HK-2 (cell line): ENCODE measurements at regions not wholly inside any gene's neighbourhood (a gene's known extent, or its start where the extent isn't known, plus 50 kb on each side); places are given as distances from the start of the nearest gene placed in this dataset.
"Not testable (repeated sequence)": the region's sequence is repeated elsewhere in the genome, so short reads cannot be mapped to it uniquely, and the experiment has no call there.

Experiments
- DNase-seq: peaks from one replicate; pipeline ENCODE4 v3.0.0-alpha.2; 2018; ENCODE audit not compliant: unreplicated experiment

DNA sequence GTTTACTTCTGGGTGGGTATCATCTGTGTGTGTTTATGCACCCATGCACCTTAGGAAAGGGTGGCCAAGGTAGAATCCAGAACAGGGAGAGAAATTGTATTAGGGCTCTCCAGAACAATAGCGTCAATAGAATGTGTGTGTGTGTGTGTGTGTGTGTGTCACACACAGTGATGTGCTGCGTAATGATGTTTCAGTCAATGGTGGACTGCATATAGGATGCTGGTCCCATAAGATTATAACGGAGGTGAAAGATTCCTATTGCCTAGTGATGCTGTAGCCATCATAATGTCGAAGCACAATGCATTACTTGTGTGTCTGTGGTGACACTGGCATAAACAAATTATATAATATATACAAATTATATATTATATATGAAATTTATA, 69.3 kb upstream of the PRR23C start:
- no peak for DNase-seq

DNA sequence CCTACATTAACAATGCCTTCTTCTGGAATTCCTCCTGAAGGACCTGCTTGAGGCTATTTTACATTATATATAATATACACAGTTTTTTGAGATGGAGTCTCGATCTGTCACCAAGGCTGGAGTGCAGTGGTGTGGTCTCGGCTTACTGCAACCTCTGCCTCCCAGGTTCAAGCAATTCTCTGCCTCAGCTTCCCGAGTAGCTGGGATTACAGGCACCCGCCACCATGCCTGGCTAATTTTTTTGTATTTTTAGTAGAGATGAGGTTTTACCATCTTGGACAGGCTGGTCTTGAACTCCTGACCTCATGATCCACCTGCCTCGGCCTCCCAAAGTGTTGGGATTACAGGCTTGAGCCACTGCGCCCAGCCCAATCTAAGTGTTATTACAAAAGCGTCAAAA, 71.9 kb upstream of the PRR23C start:
- not testable (repeated sequence) for DNase-seq

DNA sequence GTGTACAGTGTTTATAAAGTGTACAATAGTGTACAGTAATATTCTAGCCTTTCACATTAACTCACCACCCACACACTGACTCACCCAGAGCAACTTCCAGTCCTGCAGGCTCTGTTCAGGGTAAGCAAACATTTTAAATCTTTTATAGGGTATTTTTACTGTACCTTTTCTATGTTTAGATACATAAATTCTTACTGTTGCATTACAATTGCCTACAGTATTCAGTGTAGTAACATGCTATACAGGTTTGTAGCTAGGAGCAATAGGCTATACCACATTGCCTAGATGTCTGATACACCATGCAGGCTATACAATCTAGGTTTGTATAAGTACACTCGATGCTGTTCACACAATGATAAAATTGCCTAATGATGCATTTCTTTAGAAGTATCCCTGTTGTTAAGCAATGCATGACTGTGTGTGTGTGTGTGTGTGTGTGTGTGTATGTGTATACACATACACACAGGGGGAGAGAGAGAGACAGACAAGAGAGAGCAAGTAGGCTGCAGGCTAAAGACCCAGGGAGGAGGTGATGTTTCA, 72.5 kb upstream of the PRR23C start:
- DNase-seq: no peak

DNA sequence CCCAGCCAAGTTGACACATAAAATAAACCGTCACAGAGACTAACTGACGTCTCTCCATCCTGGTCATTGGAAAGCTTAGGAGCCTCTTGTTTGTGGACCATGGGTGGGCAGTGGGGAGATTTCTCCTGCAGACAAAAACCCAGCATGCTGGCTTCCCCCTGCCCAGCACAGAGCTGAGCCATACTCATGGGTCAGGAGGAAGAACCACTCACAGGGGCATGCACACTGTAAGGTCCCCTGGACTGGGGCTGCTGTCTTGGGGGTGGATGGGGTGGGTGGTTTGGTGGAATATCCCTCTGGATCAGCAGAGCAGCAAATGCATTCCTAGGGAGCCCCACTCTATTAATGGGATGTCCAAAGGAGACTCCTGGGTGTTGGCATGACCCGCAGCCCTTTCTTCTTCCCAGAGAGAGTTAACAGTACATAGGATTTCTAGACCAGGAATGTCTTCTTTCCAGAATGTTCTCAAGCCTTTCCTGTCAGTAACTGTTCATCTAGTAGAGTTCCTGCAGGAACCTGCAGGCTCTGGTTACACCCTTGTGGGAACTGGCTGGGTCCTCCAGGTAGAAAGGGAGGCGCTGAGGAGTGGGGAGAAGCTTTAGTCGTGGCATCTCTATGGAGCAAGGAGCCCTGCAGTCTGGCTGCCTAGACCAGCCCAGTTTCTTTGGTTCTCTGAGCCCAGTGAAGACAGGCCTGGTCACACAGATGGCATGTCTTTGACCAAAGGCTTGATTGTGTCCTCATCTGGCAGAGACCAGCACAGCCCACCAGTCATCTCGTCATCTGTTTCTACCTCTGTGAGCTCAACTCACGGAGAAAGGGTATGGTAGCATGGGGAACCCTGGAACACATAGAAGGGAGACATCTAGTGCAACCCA, 73.4 kb upstream of the PRR23C start:
- DNase-seq: no peak

DNA sequence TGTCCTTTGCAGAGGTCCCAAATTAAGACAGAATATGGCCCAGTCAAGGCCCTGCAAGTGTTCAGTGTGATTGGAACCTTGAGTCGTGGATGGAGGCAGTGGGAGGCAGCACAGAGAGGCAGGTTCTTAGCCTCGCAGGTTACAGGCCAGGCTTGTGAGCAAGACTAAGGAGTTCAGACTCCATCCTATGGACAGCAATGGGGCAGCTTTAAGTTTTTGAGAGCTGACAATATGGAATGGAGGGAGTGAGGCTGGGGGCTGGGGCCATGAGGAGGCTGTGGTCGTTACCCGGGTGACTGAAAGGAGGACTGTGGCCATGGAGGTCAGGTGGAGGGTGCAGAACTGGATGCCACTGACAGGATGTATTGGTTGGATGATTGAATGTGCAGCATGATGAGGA, 74.1 kb upstream of the PRR23C start:
- DNase-seq: no peak

DNA sequence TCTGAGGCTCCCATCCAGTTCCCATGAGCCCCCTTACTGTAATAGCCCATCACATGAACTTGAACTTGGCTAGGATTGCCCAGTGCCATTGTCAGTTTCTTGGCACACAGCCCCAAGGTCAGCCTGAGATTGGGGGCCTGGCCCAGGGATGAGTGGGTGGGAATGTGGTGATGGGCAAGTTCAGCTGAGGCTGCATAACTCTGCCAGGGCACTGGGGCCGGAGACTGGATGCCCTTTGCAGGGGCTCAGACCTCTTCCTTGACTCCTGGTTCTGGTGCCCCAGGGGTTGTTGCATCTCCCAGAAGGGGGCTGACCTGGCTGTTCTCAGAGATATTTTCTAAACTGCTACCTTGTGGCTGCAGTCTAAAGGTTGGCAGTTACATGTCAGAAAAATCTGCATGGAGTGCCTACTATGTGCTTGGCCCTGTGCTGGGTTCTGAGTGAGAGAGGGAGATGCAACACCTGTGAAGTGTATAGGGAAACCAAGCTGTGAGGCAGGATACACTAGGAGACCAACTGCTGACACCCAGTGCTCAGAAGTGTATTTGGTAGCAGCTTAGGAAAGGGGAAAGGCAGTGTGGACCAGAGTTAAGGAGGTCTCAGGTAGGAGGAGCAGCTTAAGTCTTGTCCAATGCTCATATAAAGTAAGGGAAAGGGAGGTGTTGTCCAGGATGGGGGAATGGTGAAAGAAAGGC, 74.8 kb upstream of the PRR23C start:
- no peak for DNase-seq

DNA sequence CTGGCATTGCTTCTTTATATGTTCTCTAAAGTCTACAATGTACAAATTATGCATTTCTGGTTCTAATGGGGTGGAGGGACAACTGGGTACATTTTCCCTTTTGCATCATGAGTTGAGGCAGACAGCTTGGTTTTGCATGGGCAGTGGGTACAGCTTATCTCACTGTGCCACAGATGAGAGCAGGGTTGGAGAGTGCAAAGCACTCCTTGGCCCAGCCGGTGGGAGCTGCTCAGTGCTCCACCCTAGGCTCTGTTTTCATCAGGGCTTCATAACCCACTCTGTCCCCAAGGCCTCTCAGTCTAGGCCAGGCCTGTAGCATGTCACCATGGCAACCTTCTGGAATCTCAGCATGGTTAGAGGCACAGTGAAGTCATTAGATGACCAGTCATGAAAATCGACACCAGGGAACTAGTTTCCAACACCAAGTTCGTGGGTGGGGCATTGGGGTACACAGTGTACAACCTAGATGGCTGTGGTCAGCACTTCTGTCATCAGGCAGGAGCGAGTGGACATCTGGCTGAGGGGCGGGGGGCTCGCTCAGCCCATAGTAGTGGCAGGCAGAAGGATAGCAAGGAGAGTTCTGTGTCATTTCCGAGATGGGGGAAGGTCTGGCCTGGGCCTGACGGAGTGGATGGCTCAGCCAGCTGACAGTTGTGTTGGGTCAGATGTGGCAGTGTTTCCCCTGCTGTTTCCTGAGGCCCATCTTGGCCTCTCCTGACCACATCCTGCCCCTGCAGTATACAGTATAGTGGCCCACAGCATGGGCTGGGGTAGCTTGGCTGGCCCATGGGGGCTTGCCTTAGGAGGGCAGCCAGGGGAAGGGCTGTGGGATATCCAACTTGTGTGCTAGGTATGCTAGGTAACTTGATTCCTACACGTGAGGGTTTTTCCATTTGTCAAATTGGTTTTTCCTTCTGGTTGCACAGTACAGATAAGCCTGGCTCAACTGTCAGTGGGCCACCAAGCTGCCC, 75.7 kb upstream of the PRR23C start:
- no peak for DNase-seq

DNA sequence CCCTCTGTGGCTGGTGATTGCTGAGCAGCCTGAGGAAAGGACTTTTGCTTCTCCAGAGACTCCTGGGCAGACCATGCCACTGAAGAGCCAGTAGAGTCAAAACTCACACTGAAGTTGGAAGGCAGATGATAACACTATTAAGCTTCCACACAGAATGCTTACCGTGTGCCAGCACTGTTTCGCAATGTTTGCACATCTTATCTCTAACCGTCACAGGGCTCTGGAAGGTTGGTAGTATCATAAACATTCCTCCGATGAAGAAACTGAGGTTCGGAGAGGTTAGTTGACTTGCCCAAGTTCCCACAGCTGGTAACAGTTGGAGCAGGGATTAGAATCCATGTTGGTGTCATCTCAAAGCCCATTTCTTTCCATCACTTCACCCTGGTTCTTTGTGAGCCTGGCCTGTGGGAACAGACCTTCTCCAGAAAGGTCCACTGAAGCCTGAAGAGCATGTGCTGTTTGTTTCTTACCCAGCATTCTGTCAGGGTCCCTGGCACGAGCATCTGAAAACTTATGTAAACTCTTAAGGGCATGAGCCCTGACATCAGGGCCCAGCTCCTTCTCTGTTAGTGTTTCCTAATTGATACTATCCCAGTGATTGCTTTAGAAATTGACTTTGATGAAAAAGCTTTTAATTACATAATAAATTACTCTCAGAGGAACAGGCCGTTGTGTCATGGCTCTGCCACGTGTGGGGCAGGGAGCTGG, 77.0 kb upstream of the PRR23C start:
- DNase-seq: no peak

DNA sequence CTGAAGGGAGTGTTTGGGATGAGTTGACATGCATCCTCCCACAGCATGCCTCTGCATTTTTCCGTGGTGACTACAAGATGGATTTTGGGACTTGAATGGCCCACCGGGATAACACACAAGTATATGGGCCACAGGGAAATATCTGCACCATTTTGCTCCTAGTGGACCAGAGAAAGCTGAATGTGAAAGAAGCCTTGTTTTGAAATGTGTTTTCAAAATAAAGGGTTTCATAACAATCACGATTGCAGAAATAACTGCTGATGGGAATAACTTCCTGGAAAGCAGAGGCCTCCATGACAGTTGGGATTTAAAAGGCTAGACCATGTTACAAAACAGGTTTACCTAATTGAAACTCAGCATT, 77.5 kb upstream of the PRR23C start:
- no peak for DNase-seq

DNA sequence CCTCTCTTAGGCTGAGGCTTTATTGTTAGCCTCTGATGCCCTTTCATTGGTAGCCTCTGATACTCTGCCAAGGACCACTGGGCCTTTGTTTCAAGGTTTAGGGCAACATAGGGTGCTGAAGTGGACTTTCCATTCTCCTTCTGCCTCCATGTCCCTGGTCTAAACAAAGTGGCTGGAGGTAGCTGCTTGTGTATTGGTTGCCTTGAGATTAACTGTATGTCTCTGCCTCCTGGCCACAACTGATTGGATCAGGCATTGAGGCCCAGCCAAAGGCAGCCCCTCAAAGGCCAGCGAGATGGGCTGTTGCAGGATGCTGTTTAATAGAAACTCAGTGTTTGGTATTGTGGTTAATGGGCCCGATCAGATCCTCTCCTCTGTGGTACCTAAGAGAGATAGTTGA, 77.9 kb upstream of the PRR23C start:
- no peak for DNase-seq

DNA sequence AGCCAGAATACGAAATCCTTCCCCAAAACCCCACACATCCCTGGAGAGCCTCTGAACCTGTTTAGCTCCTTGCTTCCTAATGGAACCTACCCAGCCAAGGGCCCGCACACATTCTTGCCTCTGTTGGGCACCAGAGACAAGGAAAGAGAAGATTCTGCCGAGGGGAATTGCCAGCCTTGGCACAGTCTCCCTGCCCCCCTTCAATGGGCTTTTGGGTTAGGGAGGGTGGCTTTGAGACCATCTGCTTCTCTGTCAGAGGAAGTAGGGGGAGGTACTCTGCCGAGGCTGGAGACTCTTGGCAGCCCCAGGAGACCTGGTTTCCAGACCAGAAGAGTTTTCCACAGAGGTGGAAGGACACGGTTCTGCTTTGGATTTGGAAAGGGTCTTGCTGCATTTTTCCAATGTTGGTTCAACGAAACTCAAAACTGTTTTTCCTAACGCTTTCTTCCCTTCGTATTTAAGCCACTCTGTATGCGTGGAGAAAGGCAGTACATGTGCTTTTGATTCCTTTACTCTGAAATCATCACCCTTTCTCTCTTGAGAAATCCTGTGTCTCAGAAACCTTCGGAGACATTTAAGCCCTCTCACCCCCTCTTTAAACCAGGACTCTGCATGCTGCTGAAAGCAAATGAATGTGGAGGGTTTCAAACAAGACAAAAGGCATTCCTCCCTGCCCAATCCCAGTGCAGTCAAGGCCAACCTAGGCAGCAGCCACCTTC, 78.8 kb upstream of the PRR23C start:
- DNase-seq: no peak

DNA sequence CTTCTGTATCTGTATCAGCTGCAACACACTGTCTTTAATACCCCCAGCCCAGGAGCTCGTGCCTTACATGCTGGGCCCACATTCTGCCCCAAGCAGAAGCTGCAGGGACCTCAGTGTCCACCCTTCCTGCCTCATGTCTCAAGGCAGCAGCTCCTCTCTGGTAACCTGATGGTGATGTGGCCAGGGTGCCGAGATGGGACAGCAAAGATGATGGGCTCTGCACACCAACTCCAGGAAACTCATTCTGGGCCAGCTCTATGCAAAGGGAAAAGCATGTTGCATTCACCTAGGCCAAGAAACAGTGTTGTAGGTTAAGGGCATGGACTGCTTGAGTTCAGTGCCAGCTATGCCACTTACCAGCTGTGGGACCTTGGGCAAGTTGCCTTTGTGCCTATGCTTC, 79.5 kb upstream of the PRR23C start:
- no peak for DNase-seq

DNA sequence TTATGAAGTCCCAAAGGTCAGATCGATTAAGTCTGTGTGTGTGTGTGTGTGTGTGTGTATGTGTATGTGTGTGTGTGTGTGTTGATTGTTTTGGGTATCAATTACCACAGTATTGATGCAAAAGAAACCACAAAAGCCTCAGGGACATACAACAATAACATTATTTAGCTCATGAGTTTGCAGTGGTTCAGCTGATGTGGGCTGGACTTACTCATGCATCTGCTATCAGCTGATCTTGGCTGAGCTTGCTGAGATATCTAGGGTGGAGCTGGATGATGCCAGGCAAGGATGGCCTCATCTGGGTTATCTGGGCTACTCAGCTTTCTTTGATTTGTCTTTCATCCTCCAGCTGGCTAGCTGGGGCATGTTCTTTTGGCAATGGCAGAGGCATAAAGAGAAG, 82.4 kb upstream of the PRR23C start:
- DNase-seq: no peak

DNA sequence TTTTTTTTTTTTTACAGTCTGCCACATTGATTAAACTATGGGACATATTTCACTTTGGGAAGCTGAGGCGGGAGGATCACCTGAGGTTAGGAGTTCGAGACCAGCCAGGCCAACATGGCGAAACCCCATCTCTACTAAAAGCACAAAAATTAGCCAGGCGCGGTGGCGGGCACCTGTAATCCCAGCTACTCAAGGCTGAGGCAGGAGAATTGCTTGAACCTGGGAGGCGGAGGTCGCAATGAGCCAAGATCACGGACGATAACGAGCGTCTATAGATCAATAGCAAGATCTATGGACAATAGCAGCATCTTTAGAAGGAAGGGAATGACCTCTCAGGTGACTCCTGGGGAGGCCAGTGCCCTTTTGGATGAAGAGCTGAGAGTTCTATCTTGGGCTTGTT, 82.9 kb upstream of the PRR23C start:
- DNase-seq: not testable (repeated sequence)

DNA sequence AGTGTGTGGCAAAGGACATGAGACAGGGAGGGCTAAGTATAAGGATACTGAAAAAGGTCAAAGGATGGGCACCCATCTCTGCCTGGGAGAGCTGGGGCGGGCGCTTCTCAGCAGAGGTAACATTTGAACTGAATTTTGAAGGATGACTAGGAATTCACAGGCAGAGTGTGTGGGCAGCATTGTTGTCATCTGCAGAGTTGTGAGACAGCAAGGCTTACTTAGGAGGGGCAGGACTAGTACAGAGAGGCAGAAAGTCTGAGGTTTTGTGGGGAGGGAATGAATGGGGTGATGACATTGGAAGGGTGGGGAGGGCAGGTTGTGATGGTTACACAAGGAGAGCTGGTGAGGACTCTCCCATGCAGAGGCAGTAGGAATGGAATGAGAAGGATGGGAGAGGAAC, 84.1 kb upstream of the PRR23C start:
- no peak for DNase-seq

DNA sequence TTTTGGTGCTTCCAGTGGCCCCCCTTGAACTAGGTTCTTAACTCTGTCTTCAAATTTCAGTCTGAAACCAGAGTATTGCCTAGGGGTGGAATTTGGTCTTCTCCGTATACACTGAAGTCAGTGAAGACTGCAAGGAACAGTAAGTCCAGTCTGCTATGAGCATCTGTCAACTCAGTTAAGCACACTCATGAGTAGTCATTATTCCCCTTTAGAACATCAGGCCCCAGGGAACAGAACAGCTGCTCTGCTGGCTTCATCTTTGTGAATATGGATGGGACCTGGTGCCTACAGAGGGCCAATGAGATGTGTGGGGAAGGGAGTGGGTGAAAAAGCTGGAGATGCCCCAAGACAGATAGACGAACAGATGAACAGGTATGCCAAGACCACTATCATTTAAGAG, 85.2 kb upstream of the PRR23C start:
- no peak for DNase-seq

DNA sequence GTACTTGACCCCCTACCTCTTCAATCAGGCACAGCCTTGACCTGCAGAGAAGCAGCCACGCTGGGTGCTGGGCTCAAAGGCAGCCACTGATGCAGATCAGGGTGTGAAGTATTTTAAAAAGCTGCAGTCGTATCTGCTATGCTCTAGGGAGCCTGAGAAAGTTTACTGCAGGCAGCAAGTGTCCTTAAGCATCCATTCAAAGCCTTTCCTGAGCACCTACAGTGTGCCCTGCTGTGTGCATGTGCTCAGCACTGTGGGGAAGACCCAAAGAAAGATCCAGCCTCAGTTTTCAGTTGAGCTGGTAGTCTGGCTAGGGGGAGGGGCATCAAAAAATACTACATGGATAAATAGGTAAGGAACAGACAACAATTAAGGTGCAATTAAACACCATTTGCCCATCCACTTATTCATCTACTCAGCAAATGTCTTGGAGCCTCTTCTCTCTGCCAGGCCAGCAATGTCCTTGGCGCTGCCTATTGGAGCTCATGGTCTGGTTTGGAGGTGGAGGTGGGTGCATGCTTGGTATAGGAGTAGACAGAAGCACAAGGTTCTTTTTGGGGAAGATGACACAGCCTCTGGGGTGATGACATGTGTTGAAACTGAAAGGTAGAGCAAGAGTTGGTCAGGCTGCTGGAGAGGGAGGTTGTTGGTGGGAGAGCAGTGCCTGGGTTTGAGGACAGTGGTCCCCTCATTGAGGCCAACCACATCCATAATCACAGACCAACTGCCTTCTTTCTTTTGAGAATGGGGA, 85.9 kb upstream of the PRR23C start:
- no peak for DNase-seq

DNA sequence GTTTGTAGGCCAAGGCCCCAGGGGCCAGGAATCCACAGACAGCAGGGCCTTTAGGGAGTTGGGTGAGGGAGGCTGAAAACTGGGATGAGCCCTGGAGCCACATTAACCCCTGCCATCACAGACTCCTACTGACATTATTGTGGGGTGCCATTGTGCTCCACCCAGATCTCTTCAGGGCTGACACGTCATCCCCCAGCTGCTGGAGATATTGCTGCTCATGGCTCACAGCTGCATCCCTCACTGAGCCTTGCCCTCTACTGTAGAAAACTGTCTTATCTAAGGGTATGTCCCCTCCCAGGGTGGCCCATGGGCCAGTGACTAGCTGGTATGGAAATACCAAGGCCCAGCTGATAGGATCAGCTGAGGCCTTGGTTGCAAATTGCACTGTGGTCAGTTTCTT, 87.3 kb upstream of the PRR23C start:
- DNase-seq: no peak

DNA sequence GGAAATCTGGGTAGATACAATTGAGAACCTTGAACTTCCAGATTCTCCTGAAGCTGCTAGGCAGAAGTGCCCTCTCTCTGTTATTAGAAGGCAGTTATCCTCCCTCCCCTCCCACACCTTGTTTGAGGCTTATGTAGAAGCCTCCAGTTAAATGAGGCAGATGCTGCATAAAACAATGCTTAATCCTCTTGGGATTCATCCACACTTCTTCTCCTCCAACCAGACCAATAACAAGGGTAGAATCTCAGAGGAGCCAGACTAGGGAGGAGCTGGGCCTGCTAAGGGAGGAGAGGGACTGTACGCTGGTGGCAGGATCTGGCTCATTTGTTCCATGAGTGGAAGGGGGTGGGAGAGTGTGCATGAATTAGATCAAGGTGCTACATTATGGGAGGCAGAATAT, 88.3 kb upstream of the PRR23C start:
- no peak for DNase-seq
